Memory B cell (primary cell): ENCODE measurements at regions not wholly inside any gene's neighbourhood (a gene's known extent, or its start where the extent isn't known, plus 50 kb on each side); places are given as distances from the start of the nearest gene placed in this dataset.
"Not testable (repeated sequence)": the region's sequence is repeated elsewhere in the genome, so short reads cannot be mapped to it uniquely, and the experiment has no call there.

ENCODE experiments used
- ATAC-seq: fragments of 150-1000 bp; cut with Tn5 transposase; 2 replicates; pipeline ENCODE4 v1.10.0; 2021; ENCODE audit warnings: low read depth, mild to moderate bottlenecking, moderate library complexity
- DNase-seq, 2 donors: peaks; one replicate each; pipeline ENCODE4 v3.0.0; 2022; ENCODE audit warnings: low spot score in 2 of 2
- H3K27ac Mint-ChIP-seq: one replicate; pipeline ENCODE4 v1.8.0; 2022; ENCODE audit warnings: mild to moderate bottlenecking, moderate library complexity, mixed read lengths
- H3K27me3 Mint-ChIP-seq: one replicate; pipeline ENCODE4 v1.8.0; 2022; ENCODE audit warnings: mixed read lengths
- H3K36me3 Mint-ChIP-seq: one replicate; pipeline ENCODE4 v1.8.0; 2022; ENCODE audit warnings: mild to moderate bottlenecking, mixed read lengths
- H3K4me1 Mint-ChIP-seq: one replicate; pipeline ENCODE4 v1.8.0; 2022; ENCODE audit warnings: mixed read lengths
- H3K4me3 Mint-ChIP-seq: one replicate; pipeline ENCODE4 v1.8.0; 2022; ENCODE audit warnings: mild to moderate bottlenecking, moderate library complexity, mixed read lengths
- H3K9me3 Mint-ChIP-seq: one replicate; pipeline ENCODE4 v1.8.0; 2022; ENCODE audit warnings: mixed read lengths

- H3K4me1 Mint-ChIP-seq, result peaks cover 3% of the 10 kb centered on the region
- peaks cover 10% of the 10 kb centered on the region for H3K9me3 Mint-ChIP-seq
Observed at GRCh38 chr4:12137575-12137974, 708.9 kb upstream of the HS3ST1 start.

GRCh38 chr4:12126474-12126873 lies 697.8 kb upstream of the HS3ST1 start:
- ATAC-seq (no peak), DNase-seq (no peak)
- H3K9me3 Mint-ChIP-seq, result peaks cover 2% of the 10 kb centered on the region
- no peak overlapping the region for H3K4me3 Mint-ChIP-seq
- H3K27ac Mint-ChIP-seq, result no peak overlapping the region
- peaks cover 1% of the 10 kb centered on the region for H3K27me3 Mint-ChIP-seq
- H3K36me3 Mint-ChIP-seq, result no peaks in the 10 kb centered on the region
- H3K4me1 Mint-ChIP-seq, result no peaks in the 10 kb centered on the region

More at GRCh38 chr4:12137575-12137974, 708.9 kb upstream of the HS3ST1 start:
- no peaks in the 10 kb centered on the region for H3K27me3 Mint-ChIP-seq
- DNase-seq (no peak), ATAC-seq (no peak)
- H3K27ac Mint-ChIP-seq, result no peak overlapping the region
- no peaks in the 10 kb centered on the region for H3K36me3 Mint-ChIP-seq
- no peak overlapping the region for H3K4me3 Mint-ChIP-seq

- ATAC-seq (no peak), DNase-seq (no peak)
- Mint-ChIP-seq H3K27me3 (peaks cover 1% of the 10 kb centered on the region), H3K4me1 (no peaks in the 10 kb centered on the region), H3K9me3 (no peaks in the 10 kb centered on the region), H3K4me3 (no peak overlapping the region), H3K36me3 (no peaks in the 10 kb centered on the region), H3K27ac (no peak overlapping the region)
Observed at GRCh38 chr4:12124138-12124537, 695.4 kb upstream of the HS3ST1 start.

- ATAC-seq, result no peak
- Mint-ChIP-seq H3K9me3 (no peaks in the 10 kb centered on the region), H3K27ac (no peak overlapping the region), H3K4me1 (no peaks in the 10 kb centered on the region), H3K4me3 (no peak overlapping the region), H3K27me3 (peaks cover 1% of the 10 kb centered on the region), H3K36me3 (no peaks in the 10 kb centered on the region)
- DNase-seq, result no peak
Observed at GRCh38 chr4:12123707-12124106, 695.0 kb upstream of the HS3ST1 start.

- Mint-ChIP-seq H3K27me3 (no peaks in the 10 kb centered on the region), H3K27ac (no peak overlapping the region), H3K4me3 (no peak overlapping the region), H3K4me1 (no peaks in the 10 kb centered on the region), H3K36me3 (no peaks in the 10 kb centered on the region), H3K9me3 (no peaks in the 10 kb centered on the region)
- DNase-seq (no peak), ATAC-seq (no peak)
Observed at GRCh38 chr4:12122316-12122715, 693.6 kb upstream of the HS3ST1 start.

GRCh38 chr4:12120968-12121367 lies 692.3 kb upstream of the HS3ST1 start:
- H3K4me1 Mint-ChIP-seq, result no peaks in the 10 kb centered on the region
- no peaks in the 10 kb centered on the region for H3K27me3 Mint-ChIP-seq
- no peak overlapping the region for H3K27ac Mint-ChIP-seq
- DNase-seq, result no peak
- H3K9me3 Mint-ChIP-seq, result no peaks in the 10 kb centered on the region
- no peaks in the 10 kb centered on the region for H3K36me3 Mint-ChIP-seq
- no peak overlapping the region for H3K4me3 Mint-ChIP-seq
- no peak for ATAC-seq

GRCh38 chr4:12118651-12119213 lies 690.0 kb upstream of the HS3ST1 start:
- Mint-ChIP-seq H3K9me3 (peaks cover 5% of the 10 kb centered on the region), H3K27me3 (no peaks in the 10 kb centered on the region), H3K4me3 (no peak overlapping the region), H3K27ac (no peak overlapping the region), H3K36me3 (no peaks in the 10 kb centered on the region), H3K4me1 (no peaks in the 10 kb centered on the region)
- ATAC-seq, result no peak
- no peak for DNase-seq

- H3K4me1 Mint-ChIP-seq, result no peaks in the 10 kb centered on the region
- peaks cover 11% of the 10 kb centered on the region for H3K9me3 Mint-ChIP-seq
- no peaks in the 10 kb centered on the region for H3K27me3 Mint-ChIP-seq
- ATAC-seq, result no peak
- no peak for DNase-seq
- no peaks in the 10 kb centered on the region for H3K36me3 Mint-ChIP-seq
- H3K27ac Mint-ChIP-seq, result no peak overlapping the region
- H3K4me3 Mint-ChIP-seq, result no peak overlapping the region
Observed at GRCh38 chr4:12116009-12116552, 687.4 kb upstream of the HS3ST1 start.

- Mint-ChIP-seq H3K9me3 (peaks cover 11% of the 10 kb centered on the region), H3K4me3 (no peak overlapping the region), H3K27ac (no peak overlapping the region), H3K27me3 (no peaks in the 10 kb centered on the region), H3K36me3 (no peaks in the 10 kb centered on the region), H3K4me1 (no peaks in the 10 kb centered on the region)
- DNase-seq, result no peak
- no peak for ATAC-seq
Observed at GRCh38 chr4:12110627-12111026, 681.9 kb upstream of the HS3ST1 start.

- not testable (repeated sequence) for ATAC-seq, H3K4me3 Mint-ChIP-seq, H3K4me1 Mint-ChIP-seq, H3K27me3 Mint-ChIP-seq, H3K27ac Mint-ChIP-seq, H3K9me3 Mint-ChIP-seq, H3K36me3 Mint-ChIP-seq, DNase-seq
Observed at GRCh38 chr4:12109056-12109455, 680.4 kb upstream of the HS3ST1 start.

- H3K27me3 Mint-ChIP-seq, result no peaks in the 10 kb centered on the region
- H3K4me1 Mint-ChIP-seq, result no peaks in the 10 kb centered on the region
- no peak overlapping the region for H3K27ac Mint-ChIP-seq
- H3K36me3 Mint-ChIP-seq, result no peaks in the 10 kb centered on the region
- peaks cover 3% of the 10 kb centered on the region for H3K9me3 Mint-ChIP-seq
- no peak for ATAC-seq
- no peak overlapping the region for H3K4me3 Mint-ChIP-seq
- no peak for DNase-seq
Observed at GRCh38 chr4:12105519-12105918, 676.8 kb upstream of the HS3ST1 start.

- H3K27ac Mint-ChIP-seq, H3K27me3 Mint-ChIP-seq, ATAC-seq, DNase-seq, H3K4me3 Mint-ChIP-seq, H3K36me3 Mint-ChIP-seq, H3K4me1 Mint-ChIP-seq, H3K9me3 Mint-ChIP-seq: not testable (repeated sequence)
Observed at GRCh38 chr4:12089920-12090319, 661.2 kb upstream of the HS3ST1 start.

- H3K4me3 Mint-ChIP-seq, result no peak overlapping the region
- no peak overlapping the region for H3K27ac Mint-ChIP-seq
- H3K4me1 Mint-ChIP-seq, result no peaks in the 10 kb centered on the region
- no peak for ATAC-seq
- peaks cover 1% of the 10 kb centered on the region for H3K9me3 Mint-ChIP-seq
- DNase-seq, result no peak
- H3K36me3 Mint-ChIP-seq, result no peaks in the 10 kb centered on the region
- H3K27me3 Mint-ChIP-seq, result no peaks in the 10 kb centered on the region
Observed at GRCh38 chr4:12084690-12085089, 656.0 kb upstream of the HS3ST1 start.

- H3K4me1 Mint-ChIP-seq, result no peaks in the 10 kb centered on the region
- no peak overlapping the region for H3K4me3 Mint-ChIP-seq
- H3K27me3 Mint-ChIP-seq, result no peaks in the 10 kb centered on the region
- H3K9me3 Mint-ChIP-seq, result no peaks in the 10 kb centered on the region
- H3K36me3 Mint-ChIP-seq, result no peaks in the 10 kb centered on the region
- no peak overlapping the region for H3K27ac Mint-ChIP-seq
- ATAC-seq (no peak), DNase-seq (no peak)
Observed at GRCh38 chr4:12071316-12071715, 642.6 kb upstream of the HS3ST1 start.

GRCh38 chr4:12053966-12054365 lies 625.3 kb upstream of the HS3ST1 start:
- no peak for DNase-seq
- no peaks in the 10 kb centered on the region for H3K4me1 Mint-ChIP-seq
- H3K27ac Mint-ChIP-seq, result no peak overlapping the region
- no peak for ATAC-seq
- peaks cover 4% of the 10 kb centered on the region for H3K9me3 Mint-ChIP-seq
- H3K27me3 Mint-ChIP-seq, result no peaks in the 10 kb centered on the region
- H3K4me3 Mint-ChIP-seq, result no peak overlapping the region
- H3K36me3 Mint-ChIP-seq, result no peaks in the 10 kb centered on the region
